ENCODE measurements at regions not wholly inside any gene's neighbourhood (a gene's known extent, or its start where the extent isn't known, plus 50 kb on each side); places are given as distances from the start of the nearest gene placed in this dataset.

DNA sequence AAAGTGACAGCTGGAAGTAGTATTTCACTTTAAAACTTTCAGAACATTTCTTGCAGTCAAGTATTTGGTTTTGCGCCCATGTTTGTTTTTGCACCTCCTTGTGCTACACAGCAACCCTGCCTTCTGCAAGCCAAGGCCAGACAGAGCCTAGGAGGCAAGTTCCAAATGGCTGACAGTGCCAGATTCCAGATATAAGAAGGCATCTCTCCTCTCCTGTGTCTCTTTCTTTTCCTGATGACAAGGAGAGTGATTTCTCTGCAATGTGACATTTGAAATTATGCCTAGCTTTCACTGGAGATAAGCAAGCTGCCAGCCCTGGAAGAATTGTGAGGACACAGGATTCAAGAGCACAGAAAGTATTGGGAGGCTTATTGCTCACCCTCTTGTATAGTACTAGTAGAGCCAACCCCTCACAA is 149.1 kb upstream of the TENT5A start:
- no peak overlapping the region for H4K91ac ChIP-seq (replicated peaks; ENCODE audit: insufficient read length, low read length)
- no peaks in the 10 kb centered on the region for H4K20me1 ChIP-seq (replicated peaks in 1 of 2; ENCODE audit: control insufficient read depth in 1 of 2, insufficient read depth in 2 of 2, low read length in 2 of 2)
- no peak overlapping the region for H2BK20ac ChIP-seq (ENCODE audit: low read length)
- ChIA-PET CTCF (ENCODE audit: partially characterized antibody) (interaction anchor here (0.8 to 1.0 kb wide), 3 partner anchors 77 to 660 kb away, joined by 3 read pairs; no protein-coding TSS in a partner anchor), POLR2A (ENCODE audit: partially characterized antibody) (no interaction called here)
- no peak overlapping the region for H3K4me3 ChIP-seq (ENCODE audit: extremely low read depth in 1 of 4, insufficient read depth in 2 of 4, low read depth in 3 of 4, low read length in 4 of 4)
- no peak overlapping the region for H2AFZ ChIP-seq (ENCODE audit: low read length)
- H2BK15ac ChIP-seq (ENCODE audit: low read length) = no peak overlapping the region
- H3K23me2 ChIP-seq (ENCODE audit: low read depth, low read length) = no peaks in the 10 kb centered on the region
- H2BK120ac ChIP-seq (replicated peaks; ENCODE audit: low read depth, low read length) = no peak overlapping the region
- no peak overlapping the region for H3K56ac ChIP-seq (replicated peaks; ENCODE audit: insufficient read length, low read depth, low read length)
- H2BK12ac ChIP-seq (ENCODE audit: low read depth, low read length) = no peak overlapping the region
- no peak overlapping the region for H2BK5ac ChIP-seq (ENCODE audit: low read depth, low read length)
- H3K4me2 ChIP-seq (ENCODE audit: insufficient read depth in 1 of 2, low read depth in 2 of 2, low read length in 2 of 2) = no peak overlapping the region
- FAIRE-seq = no peak
- no peak overlapping the region for H3K18ac ChIP-seq (ENCODE audit: extremely low read depth, low read length)
- no peak overlapping the region for H3K23ac ChIP-seq (ENCODE audit: insufficient read length)
- no peaks in the 10 kb centered on the region for H3K79me2 ChIP-seq (ENCODE audit: control insufficient read depth in 1 of 2, insufficient read depth in 2 of 2, low read length in 2 of 2)
- H3K79me1 ChIP-seq (ENCODE audit: low read depth, low read length) = no peaks in the 10 kb centered on the region
- 95% methylated on average over 1 of the region's 1 CpG; no CpG with 5 or more reads in 1 of the 2 experiments for WGBS, 2 experiments (ENCODE audit: extremely low coverage in 1 of 2, insufficient coverage in 1 of 2, insufficient read length in 1 of 2, insufficient replicate concordance in 2 of 2, low coverage in 1 of 2, low lambda C conversion rate in 2 of 2, missing lambda C conversion rate in 1 of 2)
- no peak overlapping the region for H3K14ac ChIP-seq (ENCODE audit: insufficient read length)
- no peak overlapping the region for H3K27ac ChIP-seq (ENCODE audit: low read depth, low read length)
- no peak overlapping the region for H3K4ac ChIP-seq (replicated peaks; ENCODE audit: insufficient read length, low read depth, low read length)
- DNase-seq (ENCODE audit: low read depth in 1 of 2, low spot score in 2 of 2) = no peak
- TF ChIP-seq TCF12 (IDR thresholded peaks at IDR 0.05; ENCODE audit: low read depth, low read length) (no peak), HDAC2 (IDR thresholded peaks at IDR 0.05; ENCODE audit: borderline replicate concordance in 1 of 2, low read depth in 2 of 2, low read length in 2 of 2) (no peak), KDM4A (IDR thresholded peaks at IDR 0.05; ENCODE audit: low read depth, low read length, severe bottlenecking) (no peak), POLR2A (IDR thresholded peaks at IDR 0.05; ENCODE audit: control extremely low read depth in 1 of 2, low read depth in 2 of 2, low read length in 2 of 2) (no peak), NANOG (IDR thresholded peaks at IDR 0.05; ENCODE audit: insufficient read depth, low read depth, low read length, poor library complexity, severe bottlenecking) (no peak), ASH2L (IDR thresholded peaks at IDR 0.05; ENCODE audit: low read length) (no peak)
- TF ChIP-seq, protein P1, sequence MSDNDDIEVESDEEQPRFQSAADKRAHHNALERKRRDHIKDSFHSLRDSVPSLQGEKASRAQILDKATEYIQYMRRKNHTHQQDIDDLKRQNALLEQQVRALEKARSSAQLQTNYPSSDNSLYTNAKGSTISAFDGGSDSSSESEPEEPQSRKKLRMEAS (IDR thresholded peaks at IDR 0.05) = no peak
- no peak overlapping the region for H4K5ac ChIP-seq (ENCODE audit: insufficient read length, low read depth, low read length)
- H3K9ac ChIP-seq (replicated peaks in 1 of 4; ENCODE audit: extremely low read depth in 1 of 4, low read depth in 3 of 4, low read length in 3 of 4) = no peak overlapping the region
- H3K27me3 ChIP-seq (replicated peaks in 1 of 4; ENCODE audit: control insufficient read depth in 3 of 4, extremely low read depth in 1 of 4, insufficient read depth in 3 of 4, low read length in 3 of 4) = no peaks in the 10 kb centered on the region
- H3K36me3 ChIP-seq (ENCODE audit: control insufficient read depth in 2 of 4, insufficient read depth in 4 of 4, low read length in 3 of 4) = no peaks in the 10 kb centered on the region
- no peak overlapping the region for H4K8ac ChIP-seq (ENCODE audit: extremely low read depth, insufficient read depth, low read length)
- no peak overlapping the region for H2AK5ac ChIP-seq (ENCODE audit: low read depth, low read length)
- peaks cover 0 to 3% (median under 1%) of the 10 kb centered on the region in 4 experiments; a peak in 4 of 7 replicates for H3K4me1 ChIP-seq (replicated peaks in 1 of 4; ENCODE audit: control insufficient read depth in 3 of 4, insufficient read depth in 4 of 4, low read length in 3 of 4)
- no peaks in the 10 kb centered on the region for H3K9me3 ChIP-seq (ENCODE audit: insufficient read depth in 2 of 2, low read depth in 1 of 2, low read length in 1 of 2)

Data from H1 (cell line).